Mucosa of rectum (tissue), 2 donors: ENCODE measurements at regions not wholly inside any gene's neighbourhood (a gene's known extent, or its start where the extent isn't known, plus 50 kb on each side); places are given as distances from the start of the nearest gene placed in this dataset.
A peak's percentile ranks its signal among the peaks of the same experiment; 100 is the strongest.
"Not testable (repeated sequence)": the region's sequence is repeated elsewhere in the genome, so short reads cannot be mapped to it uniquely, and the experiment has no call there.

Experiments used
- H3K27ac ChIP-seq, 2 donors: one replicate each; pipeline ENCODE4 v1.7.0; 2013; ENCODE audit warnings: inconsistent platforms in 2 of 2, low read depth in 2 of 2, low read length in 2 of 2
- H3K27me3 ChIP-seq, 2 donors: one replicate each; pipeline ENCODE4 v1.7.0; 2013; ENCODE audit warnings: low read length in 2 of 2; ENCODE audit not compliant: control insufficient read depth in 2 of 2, insufficient read depth in 2 of 2
- H3K36me3 ChIP-seq, 2 donors: one replicate each; pipeline ENCODE4 v1.7.0; 2013; ENCODE audit warnings: low read length in 2 of 2; ENCODE audit not compliant: control insufficient read depth in 2 of 2, insufficient read depth in 2 of 2
- H3K4me1 ChIP-seq, 2 donors: one replicate each; pipeline ENCODE4 v1.7.0; 2013; ENCODE audit warnings: low read length in 2 of 2, mild to moderate bottlenecking in 1 of 2; ENCODE audit not compliant: control insufficient read depth in 2 of 2, insufficient read depth in 2 of 2
- H3K4me3 ChIP-seq, 2 donors: one replicate each; pipeline ENCODE4 v1.7.0; 2013; ENCODE audit warnings: low read length in 2 of 2
- H3K9ac ChIP-seq, 2 donors: one replicate each; pipeline ENCODE4 v1.7.0; 2013; ENCODE audit warnings: low read length in 2 of 2, low read depth in 1 of 2, mild to moderate bottlenecking in 1 of 2
- H3K9me3 ChIP-seq, 2 donors: one replicate each; pipeline ENCODE4 v1.7.0; 2013; ENCODE audit warnings: low read length in 2 of 2; ENCODE audit not compliant: control insufficient read depth in 2 of 2
- donor health status: healthy.
- donor health status: Normal muscosa, but diverticular disease.

DNA sequence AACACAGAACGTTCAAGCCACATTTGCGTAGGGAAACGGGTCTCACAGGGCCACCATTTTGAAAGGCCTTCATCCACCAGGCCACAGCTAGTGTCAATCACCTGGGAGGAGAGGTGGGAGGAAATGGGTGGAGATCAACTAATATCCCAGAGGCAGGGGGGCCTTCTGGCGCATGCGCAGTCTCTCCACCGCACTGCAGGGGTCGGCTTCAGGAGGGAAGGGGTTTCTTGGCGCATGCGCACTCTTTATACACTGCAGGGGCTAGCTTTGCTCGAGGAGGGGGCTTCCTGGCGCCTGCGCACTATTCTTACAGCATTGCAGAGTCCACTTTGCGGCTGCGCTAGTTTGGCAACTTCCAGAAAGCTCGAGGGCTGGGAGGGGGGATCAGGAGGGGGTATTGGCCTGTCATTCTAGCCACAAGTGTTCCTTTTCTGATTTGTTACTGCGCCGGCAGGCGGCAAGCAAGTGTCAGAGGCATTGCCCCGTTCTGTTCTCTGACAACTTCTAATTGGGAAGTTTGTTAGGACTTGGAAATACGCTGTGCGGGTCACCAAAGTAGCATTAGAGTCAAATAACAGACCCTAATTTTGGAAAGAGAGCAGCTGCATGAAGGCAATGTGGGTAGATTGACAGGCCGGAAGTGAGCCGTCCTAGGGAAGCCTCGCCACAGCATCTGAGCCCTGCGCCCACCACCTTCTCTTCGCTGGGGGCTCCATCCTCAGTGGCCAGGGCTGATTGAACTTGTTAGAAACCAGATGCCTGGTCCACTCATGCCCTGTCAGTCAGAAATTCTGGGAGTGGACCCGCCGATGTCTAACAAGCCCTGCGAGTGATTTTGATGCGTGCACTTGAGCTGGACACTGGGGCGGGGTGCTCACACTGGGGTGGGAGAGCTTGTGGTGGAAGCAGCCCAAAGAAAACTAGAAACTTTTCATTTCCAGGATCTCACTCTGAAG lies 173.5 kb upstream of the NDN start:
- H3K9ac ChIP-seq: no peak overlapping the region
- no peak overlapping the region for H3K27ac ChIP-seq
- no peaks in the 10 kb centered on the region for H3K9me3 ChIP-seq
- no peaks in the 10 kb centered on the region for H3K4me1 ChIP-seq
- H3K4me3 ChIP-seq: no peak overlapping the region
- no peaks in the 10 kb centered on the region for H3K27me3 ChIP-seq
- H3K36me3 ChIP-seq: no peaks in the 10 kb centered on the region

DNA sequence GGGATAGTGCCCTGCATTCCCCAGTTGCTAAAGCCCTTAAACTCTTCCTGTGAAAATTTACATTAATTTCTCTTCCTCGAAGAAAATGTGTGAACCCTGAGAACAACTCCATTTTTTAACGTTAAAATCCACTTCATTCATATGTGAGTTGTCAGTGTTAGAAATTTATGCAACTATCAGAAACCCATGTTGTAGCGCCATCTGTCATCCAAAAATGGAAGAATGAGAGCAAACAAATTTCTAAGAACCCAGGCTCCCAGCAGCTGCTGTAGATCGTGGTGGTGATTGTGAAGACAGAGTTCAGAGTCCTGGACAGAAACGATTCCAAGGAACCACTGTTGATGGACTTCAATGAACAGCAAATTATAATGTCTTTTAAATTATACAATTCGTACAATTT lies 179.7 kb upstream of the NDN start:
- Histone ChIP-seq H3K4me1 (no peaks in the 10 kb centered on the region), H3K9me3 (no peaks in the 10 kb centered on the region), H3K9ac (no peak overlapping the region), H3K36me3 (no peaks in the 10 kb centered on the region), H3K27me3 (no peaks in the 10 kb centered on the region), H3K27ac (no peak overlapping the region), H3K4me3 (no peak overlapping the region)

DNA sequence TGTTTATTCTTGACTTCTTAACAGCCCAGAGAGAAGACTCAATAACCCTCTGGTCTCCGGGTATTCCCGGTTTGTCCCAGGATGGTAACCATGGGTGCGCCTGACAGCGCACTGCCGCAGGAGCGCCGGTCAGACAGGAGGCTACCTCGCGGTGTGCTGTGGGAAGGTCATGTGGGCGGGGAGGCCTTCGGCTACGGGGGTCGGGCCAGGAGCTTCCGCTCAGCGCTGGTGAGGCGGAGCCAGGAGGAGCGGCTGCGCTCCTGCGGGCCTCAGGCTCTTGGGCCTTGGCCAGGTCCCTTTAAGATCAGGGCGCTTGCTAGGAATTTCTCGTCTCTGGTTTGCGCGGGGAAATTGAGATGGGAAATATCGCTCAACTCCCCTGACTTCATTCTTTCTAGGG lies 182.3 kb upstream of the NDN start:
- Histone ChIP-seq H3K27me3 (no peaks in the 10 kb centered on the region), H3K9me3 (no peaks in the 10 kb centered on the region), H3K9ac (no peak overlapping the region), H3K4me1 (no peaks in the 10 kb centered on the region), H3K36me3 (no peaks in the 10 kb centered on the region), H3K4me3 (peak overlapping the region in 1 of 2 donors; percentile 20), H3K27ac (no peak overlapping the region)

DNA sequence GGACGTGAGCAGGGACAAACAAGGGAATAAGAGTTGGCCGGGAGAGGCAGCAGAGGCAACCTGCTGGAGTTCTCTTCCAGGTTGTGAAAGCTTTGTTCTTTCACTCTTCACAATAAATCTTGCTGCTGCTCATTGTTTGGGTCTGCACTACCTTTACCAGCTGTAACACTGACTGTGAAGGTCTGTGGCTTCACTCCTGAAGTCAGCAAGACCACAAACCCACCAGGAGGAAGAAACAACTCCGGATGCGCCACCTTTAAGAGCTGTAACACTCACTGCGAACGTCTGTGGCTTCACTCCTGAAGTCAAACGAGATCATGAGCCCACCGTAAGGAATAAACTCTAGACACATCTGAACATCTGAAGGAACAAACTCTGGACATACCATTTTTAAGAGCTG lies 186.5 kb upstream of the NDN start:
- not testable (repeated sequence) for H3K9me3 ChIP-seq, H3K4me3 ChIP-seq, H3K9ac ChIP-seq, H3K27me3 ChIP-seq, H3K36me3 ChIP-seq, H3K4me1 ChIP-seq, H3K27ac ChIP-seq

DNA sequence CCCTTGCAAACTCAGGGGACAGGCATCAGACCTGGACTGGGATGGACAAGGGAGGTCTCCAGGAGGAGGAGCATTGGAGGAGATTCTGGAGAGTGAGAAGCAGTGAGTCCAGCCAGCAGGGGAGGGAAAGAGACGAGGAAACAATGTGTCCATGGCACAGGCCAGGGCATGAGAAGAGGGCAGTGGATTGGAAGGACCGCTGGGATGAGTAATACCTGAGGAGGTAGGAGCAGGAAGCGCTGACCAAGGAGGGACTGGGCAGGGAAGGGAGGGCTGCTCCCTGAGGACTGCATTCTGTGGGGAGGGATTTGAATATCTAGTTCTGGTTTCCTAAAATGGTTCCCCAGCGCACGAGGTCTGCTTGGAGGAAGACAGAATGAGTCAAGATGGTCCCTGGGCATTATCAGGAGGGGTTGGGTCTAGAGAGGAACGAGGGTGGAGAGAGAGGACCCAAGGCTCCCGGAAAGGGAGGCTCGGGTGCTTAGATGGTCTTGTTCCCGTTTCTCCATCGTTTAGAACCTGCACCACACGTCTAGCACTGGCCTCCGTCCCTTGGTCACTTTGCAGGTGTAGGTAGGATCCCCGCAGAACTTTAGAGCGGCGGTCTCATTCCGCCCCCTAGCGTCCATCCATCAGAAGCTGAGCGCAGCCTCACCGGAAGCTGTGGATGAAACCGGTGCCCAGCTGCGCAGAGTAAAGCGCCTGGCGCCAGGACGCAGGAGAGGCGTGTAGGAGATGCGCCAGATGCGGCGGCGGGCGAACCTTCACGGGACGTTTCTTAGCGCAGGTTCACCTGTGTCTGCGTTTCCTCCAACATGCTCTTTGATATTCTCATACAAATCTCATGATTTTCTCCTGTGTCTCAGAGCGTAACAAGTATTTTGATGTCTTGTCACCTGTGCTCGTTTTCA lies 190.7 kb upstream of the NDN start:
- H3K4me3 ChIP-seq: no peak overlapping the region
- H3K36me3 ChIP-seq: no peaks in the 10 kb centered on the region
- no peaks in the 10 kb centered on the region for H3K4me1 ChIP-seq
- H3K9me3 ChIP-seq: no peaks in the 10 kb centered on the region
- H3K27me3 ChIP-seq: no peaks in the 10 kb centered on the region
- no peak overlapping the region for H3K27ac ChIP-seq
- H3K9ac ChIP-seq: no peak overlapping the region

DNA sequence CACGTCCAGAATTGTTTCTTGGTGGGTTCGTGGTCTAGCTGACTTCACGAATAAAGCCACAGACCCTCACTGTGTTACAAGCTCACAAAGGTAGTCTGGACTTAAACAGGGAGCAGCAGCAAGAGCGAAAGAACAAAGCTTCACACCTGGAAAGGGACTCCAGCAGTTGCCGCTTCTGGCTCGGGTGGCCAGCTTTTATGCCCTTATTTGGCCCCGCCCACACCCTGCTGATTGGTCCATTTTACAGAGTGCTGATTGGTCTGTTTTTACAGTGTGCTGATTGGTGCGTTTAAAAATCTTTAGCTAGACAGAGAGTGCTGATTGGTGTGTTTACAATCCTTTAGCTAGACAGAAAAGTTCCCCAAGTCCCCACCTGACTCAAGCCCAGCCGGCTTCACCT lies 194.2 kb upstream of the NDN start:
- no peaks in the 10 kb centered on the region for H3K27me3 ChIP-seq
- no peak overlapping the region for H3K27ac ChIP-seq
- H3K9ac ChIP-seq: no peak overlapping the region
- no peak overlapping the region for H3K4me3 ChIP-seq
- no peaks in the 10 kb centered on the region for H3K9me3 ChIP-seq
- H3K4me1 ChIP-seq: no peaks in the 10 kb centered on the region
- H3K36me3 ChIP-seq: no peaks in the 10 kb centered on the region

DNA sequence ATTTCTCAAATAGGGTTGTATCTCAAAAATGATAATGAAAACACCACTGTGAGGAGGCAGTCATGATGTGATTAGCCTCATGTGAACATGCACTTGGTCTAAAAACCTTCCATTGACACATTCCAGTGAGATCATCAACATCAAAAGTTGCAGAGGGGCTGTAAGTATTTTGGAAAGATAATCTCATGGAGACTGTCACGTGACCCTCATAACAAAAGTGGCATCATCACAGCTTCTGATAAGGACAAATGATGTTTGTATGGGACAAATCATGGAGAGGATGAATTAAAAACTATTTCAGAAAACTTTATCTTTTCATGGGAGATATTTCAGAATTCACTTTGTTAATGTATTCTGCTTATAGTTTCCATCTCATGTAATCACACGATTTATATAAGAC lies 203.1 kb upstream of the NDN start:
- Histone ChIP-seq H3K9me3 (no peaks in the 10 kb centered on the region), H3K36me3 (no peaks in the 10 kb centered on the region), H3K27ac (no peak overlapping the region), H3K4me1 (no peaks in the 10 kb centered on the region), H3K4me3 (no peak overlapping the region), H3K9ac (no peak overlapping the region), H3K27me3 (no peaks in the 10 kb centered on the region)

DNA sequence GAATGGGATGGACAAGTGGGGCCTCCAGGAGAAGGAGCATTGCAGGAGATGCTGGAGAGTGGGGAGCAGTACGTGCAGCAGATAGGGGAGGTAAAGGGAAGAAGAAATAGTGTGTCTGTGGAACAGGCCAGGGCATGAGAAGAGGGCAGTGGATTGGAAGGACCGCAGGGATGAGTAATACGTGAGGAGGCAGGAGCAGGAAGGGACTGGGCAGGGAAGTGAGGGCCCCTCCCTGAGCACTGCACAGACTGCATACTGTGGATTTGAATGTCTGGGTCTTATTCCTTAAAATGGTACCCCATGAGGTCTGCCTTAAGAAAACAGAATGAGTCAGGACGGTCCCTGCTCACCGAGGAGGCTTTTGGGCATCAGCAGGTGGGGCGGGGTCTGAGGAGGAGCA lies 210.0 kb upstream of the NDN start:
- no peaks in the 10 kb centered on the region for H3K4me1 ChIP-seq
- H3K27me3 ChIP-seq: no peaks in the 10 kb centered on the region
- no peak overlapping the region for H3K9ac ChIP-seq
- H3K9me3 ChIP-seq: no peaks in the 10 kb centered on the region
- H3K27ac ChIP-seq: no peak overlapping the region
- H3K36me3 ChIP-seq: no peaks in the 10 kb centered on the region
- H3K4me3 ChIP-seq: no peak overlapping the region

DNA sequence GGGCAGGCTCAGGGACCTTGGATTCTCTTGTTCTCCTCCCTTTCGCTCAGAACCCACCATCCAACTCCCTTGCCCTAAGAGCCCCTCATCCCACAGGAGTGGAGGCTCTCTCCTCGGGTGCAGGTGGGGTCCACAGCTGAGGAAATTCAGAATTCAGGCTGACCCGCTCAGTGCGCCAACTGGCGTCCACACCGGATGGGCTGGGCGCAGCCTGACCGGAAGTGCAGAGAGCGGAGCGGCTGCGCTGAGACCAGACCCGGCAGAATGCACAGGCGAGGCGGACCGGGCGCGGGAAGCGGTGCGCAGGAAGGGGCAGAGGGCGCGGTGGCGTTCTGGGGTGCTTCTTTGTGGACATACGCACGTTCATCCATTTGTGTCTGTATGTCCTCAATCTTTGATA lies 210.4 kb upstream of the NDN start:
- Histone ChIP-seq H3K9me3 (no peaks in the 10 kb centered on the region), H3K4me3 (no peak overlapping the region), H3K9ac (no peak overlapping the region), H3K36me3 (no peaks in the 10 kb centered on the region), H3K4me1 (no peaks in the 10 kb centered on the region), H3K27me3 (no peaks in the 10 kb centered on the region), H3K27ac (no peak overlapping the region)

DNA sequence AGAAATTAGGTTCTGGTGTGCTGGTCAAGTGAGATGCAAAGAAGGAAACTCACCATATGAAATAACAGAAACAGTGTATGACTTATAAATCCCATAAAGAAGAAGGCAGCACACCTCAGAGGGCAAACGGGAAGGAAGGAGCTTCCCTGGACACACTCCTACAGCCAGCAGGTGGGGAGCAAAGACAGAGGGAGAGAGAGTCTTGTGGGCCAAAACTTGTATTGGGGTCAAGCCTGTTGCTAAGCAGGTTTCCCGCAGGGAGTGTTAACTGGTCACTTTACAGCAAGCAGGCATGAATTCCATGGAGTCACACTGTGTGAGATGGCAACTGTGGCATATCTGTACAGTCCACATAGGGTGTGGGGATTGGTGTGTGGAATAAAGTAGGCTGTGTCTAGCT lies 222.9 kb upstream of the NDN start:
- Histone ChIP-seq H3K9ac (no peak overlapping the region), H3K36me3 (no peaks in the 10 kb centered on the region), H3K27ac (no peak overlapping the region), H3K4me1 (no peaks in the 10 kb centered on the region), H3K27me3 (no peaks in the 10 kb centered on the region), H3K9me3 (no peaks in the 10 kb centered on the region), H3K4me3 (no peak overlapping the region)
